ENCODE measurements at regions not wholly inside any gene's neighbourhood (a gene's known extent, or its start where the extent isn't known, plus 50 kb on each side); places are given as distances from the start of the nearest gene placed in this dataset.

DNA sequence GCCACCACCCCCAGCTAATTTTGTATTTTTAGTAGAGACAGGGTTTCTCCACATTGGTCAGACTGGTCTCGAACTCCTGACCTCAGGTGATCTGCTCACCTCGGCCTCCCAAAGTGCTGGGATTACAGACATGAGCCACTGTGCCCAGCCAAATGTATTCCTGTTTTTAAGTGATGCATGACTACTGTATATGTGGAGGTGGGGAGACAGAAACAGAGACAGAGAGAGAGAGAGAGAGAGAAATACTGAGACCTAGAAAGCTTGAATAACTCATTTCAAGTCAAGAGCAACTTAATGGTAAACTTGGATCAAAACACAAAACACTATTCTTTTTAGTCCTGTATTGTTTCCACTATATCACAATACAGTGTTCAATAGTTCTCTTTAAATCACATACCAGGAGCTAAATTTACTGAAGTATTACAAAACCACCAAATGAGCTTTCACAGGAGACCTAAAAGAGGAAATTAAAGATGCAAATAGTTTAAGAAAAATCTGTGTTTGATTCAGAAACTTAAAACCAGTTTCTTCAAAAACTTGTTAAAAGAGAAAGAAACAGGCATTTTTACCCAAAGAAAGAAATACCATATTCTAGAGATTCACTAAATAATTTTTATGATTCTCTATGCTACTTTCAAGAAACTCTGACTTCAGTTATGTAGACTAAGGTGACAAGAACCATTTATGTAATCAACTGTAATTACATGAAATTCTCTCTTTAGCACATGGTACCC lies 188.7 kb downstream of the ETS1 start:
- TF ChIP-seq, protein P1, sequence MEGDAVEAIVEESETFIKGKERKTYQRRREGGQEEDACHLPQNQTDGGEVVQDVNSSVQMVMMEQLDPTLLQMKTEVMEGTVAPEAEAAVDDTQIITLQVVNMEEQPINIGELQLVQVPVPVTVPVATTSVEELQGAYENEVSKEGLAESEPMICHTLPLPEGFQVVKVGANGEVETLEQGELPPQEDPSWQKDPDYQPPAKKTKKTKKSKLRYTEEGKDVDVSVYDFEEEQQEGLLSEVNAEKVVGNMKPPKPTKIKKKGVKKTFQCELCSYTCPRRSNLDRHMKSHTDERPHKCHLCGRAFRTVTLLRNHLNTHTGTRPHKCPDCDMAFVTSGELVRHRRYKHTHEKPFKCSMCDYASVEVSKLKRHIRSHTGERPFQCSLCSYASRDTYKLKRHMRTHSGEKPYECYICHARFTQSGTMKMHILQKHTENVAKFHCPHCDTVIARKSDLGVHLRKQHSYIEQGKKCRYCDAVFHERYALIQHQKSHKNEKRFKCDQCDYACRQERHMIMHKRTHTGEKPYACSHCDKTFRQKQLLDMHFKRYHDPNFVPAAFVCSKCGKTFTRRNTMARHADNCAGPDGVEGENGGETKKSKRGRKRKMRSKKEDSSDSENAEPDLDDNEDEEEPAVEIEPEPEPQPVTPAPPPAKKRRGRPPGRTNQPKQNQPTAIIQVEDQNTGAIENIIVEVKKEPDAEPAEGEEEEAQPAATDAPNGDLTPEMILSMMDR (IDR thresholded peaks at IDR 0.05) = no peak
- no peak for TF ChIP-seq POLR2A (IDR thresholded peaks at IDR 0.05)

Measured in body of pancreas (tissue), 4 donors.